Hematopoietic multipotent progenitor cell treated with erythropoietin and hydrocortisone succinate and interleukin-3 and kit ligand, for 15 days (in vitro differentiated cells): ENCODE measurements at regions not wholly inside any gene's neighbourhood (a gene's known extent, or its start where the extent isn't known, plus 50 kb on each side); places are given as distances from the start of the nearest gene placed in this dataset.

Experiments used
- DNase-seq: peaks from one replicate; pipeline ENCODE4 v3.0.0-alpha.2; 2015; ENCODE audit warnings: low spot score

DNA sequence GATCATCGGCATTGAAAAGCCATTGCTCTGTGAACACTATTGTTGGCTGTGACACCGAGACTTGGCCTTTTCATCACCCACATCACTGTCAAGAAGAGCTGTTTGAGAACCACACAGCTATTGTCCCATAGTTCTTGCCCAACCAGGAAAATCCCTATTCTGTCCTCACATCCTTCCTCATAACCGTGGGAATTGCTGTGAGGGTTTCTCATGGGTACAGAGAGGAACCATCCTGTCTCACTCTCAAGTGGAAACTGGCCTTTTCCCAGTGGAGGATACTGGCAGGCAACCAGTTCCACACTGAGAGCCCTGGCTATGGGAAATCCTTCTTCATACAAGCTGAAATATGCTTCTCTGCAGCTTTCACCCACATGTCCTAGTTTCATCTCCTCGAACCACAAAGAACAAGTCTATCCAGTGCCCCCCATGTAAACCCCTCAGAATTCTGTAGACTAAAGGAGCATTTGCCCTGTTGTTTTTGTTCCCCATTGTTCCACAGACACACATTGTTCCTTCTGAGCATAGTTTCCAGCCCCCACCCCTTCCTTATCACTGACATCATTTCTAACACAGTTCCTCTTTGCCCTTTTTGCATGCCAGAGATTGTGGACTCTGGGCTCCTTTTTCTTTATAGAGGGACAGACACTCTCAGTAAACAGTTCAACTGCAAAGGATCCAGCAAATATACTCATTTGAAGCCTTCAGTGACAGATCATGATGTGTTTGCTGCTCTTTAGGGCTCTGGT lies 57.8 kb upstream of the C5orf46 start:
- no peak for DNase-seq

DNA sequence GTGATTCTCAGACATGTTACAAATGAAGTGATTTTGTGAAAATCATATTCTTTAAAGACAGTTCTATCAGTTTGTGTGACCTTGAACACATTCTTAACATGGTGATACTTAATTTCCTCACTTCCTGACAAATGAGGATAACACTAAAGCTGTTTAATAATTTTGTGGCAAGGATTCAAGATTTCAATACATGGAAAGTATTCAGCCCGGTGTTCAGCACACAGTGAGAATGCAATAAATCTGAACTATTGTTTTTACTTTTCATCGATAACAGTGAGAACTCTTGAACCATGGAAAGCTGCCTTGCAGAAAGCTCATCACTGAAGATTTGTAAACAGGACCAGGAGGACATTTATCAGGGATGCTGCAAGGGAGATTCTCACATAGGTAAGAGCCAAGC lies 57.1 kb upstream of the C5orf46 start:
- DNase-seq = no peak

DNA sequence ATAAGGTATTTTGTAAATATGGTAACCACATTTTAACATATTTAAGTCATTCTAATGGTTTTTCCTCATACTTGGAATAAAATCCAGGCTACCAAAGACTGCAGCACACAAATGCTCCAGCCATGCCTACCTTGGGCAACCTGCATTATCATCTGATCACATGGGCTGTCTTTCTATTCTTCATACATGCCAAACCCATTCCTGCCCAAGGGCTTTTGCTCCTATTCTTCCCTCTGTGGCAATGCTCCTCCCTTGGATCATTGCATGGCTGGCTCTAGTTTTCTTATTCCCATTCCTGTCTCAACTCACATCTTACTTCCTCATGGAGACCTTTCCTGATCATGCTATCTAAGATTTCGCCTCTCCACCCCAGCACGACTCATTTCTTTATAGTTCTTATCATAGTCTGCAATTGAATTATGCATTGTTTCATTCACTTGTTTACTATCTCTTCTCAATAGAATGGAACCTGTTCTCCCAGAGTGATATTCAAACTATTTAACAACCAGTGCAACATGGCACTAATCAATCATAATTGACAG lies 54.9 kb upstream of the C5orf46 start:
- no peak for DNase-seq

DNA sequence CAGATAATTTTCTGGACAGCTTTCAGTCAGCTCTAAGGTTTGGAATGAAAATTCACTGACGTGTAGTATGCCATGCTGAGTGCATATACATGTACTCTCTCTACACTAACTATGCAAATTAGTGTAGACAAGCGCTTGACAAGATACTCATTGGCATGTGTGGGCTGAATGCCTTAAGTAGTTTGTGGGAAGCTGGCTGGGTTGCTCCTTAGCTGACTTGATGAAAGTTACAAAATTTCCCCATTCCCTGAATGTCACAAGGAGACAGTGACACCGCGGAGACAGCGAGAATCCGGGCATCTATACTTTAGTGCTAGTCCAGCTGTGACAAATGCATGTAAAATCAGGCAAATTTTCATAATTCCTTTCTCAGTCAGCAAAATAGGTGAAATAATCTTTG lies 51.6 kb upstream of the C5orf46 start:
- DNase-seq = no peak

DNA sequence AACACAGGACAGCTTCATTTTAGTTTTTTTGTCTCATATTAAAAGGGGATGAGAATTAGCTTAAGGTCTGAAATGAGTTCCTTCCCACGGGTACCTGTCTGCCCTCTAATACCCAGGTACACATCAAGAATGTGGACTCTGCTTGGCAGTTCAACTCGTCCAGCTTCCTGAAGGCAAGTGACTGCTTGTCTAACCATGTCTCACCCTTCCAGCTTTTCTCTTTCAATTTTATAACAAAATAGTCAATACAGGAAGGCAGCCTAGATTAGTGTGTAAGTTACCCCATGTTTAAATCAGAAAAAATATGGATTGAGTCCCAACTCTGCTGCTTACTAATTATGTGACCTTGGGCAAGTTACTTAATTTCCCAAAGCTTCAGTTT lies 50.5 kb upstream of the C5orf46 start:
- DNase-seq = no peak

DNA sequence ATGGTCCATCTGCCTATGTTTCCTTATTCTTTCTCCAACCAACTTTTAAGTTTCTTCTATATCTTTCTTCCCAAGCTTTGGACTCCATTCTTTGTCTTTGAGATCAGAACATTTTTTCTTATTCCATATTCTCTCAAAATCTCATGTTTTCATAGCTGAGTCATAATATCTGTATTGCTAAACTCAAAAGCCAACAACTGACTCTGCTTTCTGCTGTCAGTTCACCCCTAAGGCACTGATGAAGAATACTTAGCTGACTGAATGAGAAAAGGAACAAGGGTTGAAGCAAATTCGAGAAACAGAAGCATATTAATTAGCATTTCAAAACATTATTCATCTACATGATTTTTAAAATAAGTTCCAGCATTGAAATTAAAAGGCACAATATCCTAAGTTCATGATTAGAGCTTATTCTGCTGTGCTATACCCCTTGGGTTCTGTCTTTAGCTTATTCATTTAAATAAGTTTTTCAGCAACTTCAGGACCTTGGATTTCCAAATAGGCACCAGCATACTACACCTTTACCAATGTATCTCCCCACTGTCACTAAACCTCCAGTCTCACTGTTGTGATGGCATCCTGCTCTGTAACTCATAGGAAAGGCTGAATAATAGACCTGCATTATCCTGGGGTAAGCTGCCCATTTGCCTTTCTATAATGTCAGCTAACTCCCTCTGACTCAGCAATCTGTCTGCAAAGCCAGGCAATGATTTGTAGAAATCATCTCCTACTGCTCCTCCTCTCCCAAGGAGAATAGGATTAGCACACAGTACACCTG lies 49.9 kb upstream of the C5orf46 start:
- DNase-seq = no peak
